Esophagus squamous epithelium (tissue), 4 donors: ENCODE measurements at regions not wholly inside any gene's neighbourhood (a gene's known extent, or its start where the extent isn't known, plus 50 kb on each side); places are given as distances from the start of the nearest gene placed in this dataset.

Experiments used
- POLR2A ChIP-seq, 4 donors: fragments of 450-650 bp; IDR thresholded peaks; one replicate each; pipeline ENCODE4 v1.6.1; 2017; ENCODE audit warnings: antibody characterized with exemption in 4 of 4, mild to moderate bottlenecking in 4 of 4, moderate library complexity in 3 of 4
- TF ChIP-seq, protein P1 (sequence below), 6 experiments: fragments of 450-650 bp in 4 of 6; fragments of 200-600 bp in 2 of 6; sonication (generic) in 2 of 6; IDR thresholded peaks; one replicate each; pipeline ENCODE4 v1.5.1; 2016 to 2019; ENCODE audit warnings: antibody characterized with exemption in 6 of 6, mild to moderate bottlenecking in 4 of 6, moderate library complexity in 4 of 6

DNA sequence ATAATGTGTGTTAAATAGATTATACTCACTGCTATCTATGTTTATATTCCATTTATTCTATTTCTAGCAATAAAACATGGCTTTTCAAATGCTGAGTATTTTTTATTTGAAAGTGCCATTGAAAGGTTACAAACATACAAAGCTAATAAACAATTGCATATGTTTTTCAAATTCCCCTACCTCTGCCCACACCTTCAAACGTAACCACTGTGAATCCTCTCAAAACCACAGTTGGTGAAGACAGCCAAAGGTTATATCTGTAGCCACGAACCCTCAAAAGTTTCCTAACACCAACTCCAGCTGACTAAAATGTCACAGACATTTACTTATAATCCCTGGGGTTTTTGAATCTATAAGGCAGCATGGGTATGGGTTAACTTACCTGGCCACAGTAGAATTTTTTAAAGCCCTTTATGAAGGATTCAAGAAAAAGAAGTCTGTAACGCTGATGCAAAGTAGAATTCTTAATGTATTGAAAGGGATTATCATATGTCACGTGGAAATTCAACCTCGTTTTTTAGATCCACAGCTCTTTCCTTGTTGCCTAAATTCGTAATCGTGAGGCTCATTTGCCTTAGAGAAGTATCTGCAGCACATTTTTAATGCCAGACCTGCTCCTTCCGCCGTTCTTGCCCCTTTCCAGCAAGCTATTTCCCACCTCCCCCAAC is 122.5 kb upstream of the ZC3H12C start:
- no peak for TF ChIP-seq POLR2A (IDR thresholded peaks at IDR 0.05)
- TF ChIP-seq, protein P1, sequence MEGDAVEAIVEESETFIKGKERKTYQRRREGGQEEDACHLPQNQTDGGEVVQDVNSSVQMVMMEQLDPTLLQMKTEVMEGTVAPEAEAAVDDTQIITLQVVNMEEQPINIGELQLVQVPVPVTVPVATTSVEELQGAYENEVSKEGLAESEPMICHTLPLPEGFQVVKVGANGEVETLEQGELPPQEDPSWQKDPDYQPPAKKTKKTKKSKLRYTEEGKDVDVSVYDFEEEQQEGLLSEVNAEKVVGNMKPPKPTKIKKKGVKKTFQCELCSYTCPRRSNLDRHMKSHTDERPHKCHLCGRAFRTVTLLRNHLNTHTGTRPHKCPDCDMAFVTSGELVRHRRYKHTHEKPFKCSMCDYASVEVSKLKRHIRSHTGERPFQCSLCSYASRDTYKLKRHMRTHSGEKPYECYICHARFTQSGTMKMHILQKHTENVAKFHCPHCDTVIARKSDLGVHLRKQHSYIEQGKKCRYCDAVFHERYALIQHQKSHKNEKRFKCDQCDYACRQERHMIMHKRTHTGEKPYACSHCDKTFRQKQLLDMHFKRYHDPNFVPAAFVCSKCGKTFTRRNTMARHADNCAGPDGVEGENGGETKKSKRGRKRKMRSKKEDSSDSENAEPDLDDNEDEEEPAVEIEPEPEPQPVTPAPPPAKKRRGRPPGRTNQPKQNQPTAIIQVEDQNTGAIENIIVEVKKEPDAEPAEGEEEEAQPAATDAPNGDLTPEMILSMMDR (IDR thresholded peaks at IDR 0.05): no peak
